Ishikawa (cell line): ENCODE measurements at regions not wholly inside any gene's neighbourhood (a gene's known extent, or its start where the extent isn't known, plus 50 kb on each side); places are given as distances from the start of the nearest gene placed in this dataset.

Source experiments
- CEBPB ChIP-seq: IDR thresholded peaks from 2 replicates; pipeline ENCODE4 v1.6.1; 2012
- CREB1 ChIP-seq: IDR thresholded peaks from 2 replicates; pipeline ENCODE4 v1.6.1; 2012; ENCODE audit warnings: low read depth
- EGR1 ChIP-seq: IDR thresholded peaks from 2 replicates; pipeline ENCODE4 v1.6.1; 2012
- EP300 ChIP-seq: IDR thresholded peaks from 2 replicates; pipeline ENCODE4 v1.6.1; 2012; ENCODE audit warnings: borderline replicate concordance
- FOXM1 ChIP-seq: IDR thresholded peaks from 2 replicates; pipeline ENCODE4 v1.6.1; 2012; ENCODE audit warnings: low read depth, borderline replicate concordance
- MAX ChIP-seq: IDR thresholded peaks from 2 replicates; pipeline ENCODE4 v1.6.1; 2012
- NFIC ChIP-seq: IDR thresholded peaks from 2 replicates; pipeline ENCODE4 v1.6.1; 2012
- RAD21 ChIP-seq: IDR thresholded peaks from 2 replicates; pipeline ENCODE4 v1.6.1; 2012; ENCODE audit warnings: low read depth
- REST ChIP-seq: IDR thresholded peaks from 2 replicates; pipeline ENCODE4 v1.6.1; 2012; ENCODE audit warnings: low read depth, mild to moderate bottlenecking
- TAF1 ChIP-seq: IDR thresholded peaks from 2 replicates; pipeline ENCODE4 v1.6.1; 2012; ENCODE audit warnings: low read depth, mild to moderate bottlenecking
- TCF12 ChIP-seq: IDR thresholded peaks from 2 replicates; pipeline ENCODE4 v1.6.1; 2012; ENCODE audit warnings: low read depth
- TEAD4 ChIP-seq: IDR thresholded peaks from 2 replicates; pipeline ENCODE4 v1.6.1; 2012
- YY1 ChIP-seq: IDR thresholded peaks from 2 replicates; pipeline ENCODE4 v1.6.1; 2012; ENCODE audit warnings: low read depth
- ZBTB7A ChIP-seq: IDR thresholded peaks from 2 replicates; pipeline ENCODE4 v1.6.1; 2012; ENCODE audit warnings: low read depth
- TF ChIP-seq, protein P1 (sequence below): IDR thresholded peaks from 2 replicates; pipeline ENCODE4 v1.6.1; 2012

DNA sequence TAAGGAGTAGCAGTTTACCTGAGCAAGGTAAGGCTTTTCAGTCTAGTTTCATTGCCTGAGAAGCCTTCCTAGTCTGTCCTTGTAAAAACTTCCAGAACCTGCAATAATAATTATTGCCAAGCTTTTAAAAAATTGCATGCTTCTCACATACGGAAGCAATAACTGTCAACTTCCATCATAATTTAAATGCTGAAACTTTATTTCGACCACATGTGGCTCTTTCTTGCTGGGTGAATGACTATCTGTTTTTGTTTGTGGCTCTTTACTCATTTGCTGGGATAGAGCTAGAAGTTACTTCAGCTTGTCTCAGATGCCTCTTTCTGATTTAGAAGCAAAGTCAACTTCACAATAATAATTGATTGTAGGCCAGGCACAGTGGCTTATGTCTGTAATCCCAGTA, 95.9 kb upstream of the COL21A1 start:
- TF ChIP-seq TAF1, result no peak
- no peak for TF ChIP-seq TEAD4
- TF ChIP-seq EP300, result no peak
- TF ChIP-seq NFIC, result no peak
- no peak for TF ChIP-seq ZBTB7A
- TF ChIP-seq YY1, result no peak
- no peak for TF ChIP-seq TCF12
- TF ChIP-seq EGR1, result no peak
- TF ChIP-seq, protein P1, sequence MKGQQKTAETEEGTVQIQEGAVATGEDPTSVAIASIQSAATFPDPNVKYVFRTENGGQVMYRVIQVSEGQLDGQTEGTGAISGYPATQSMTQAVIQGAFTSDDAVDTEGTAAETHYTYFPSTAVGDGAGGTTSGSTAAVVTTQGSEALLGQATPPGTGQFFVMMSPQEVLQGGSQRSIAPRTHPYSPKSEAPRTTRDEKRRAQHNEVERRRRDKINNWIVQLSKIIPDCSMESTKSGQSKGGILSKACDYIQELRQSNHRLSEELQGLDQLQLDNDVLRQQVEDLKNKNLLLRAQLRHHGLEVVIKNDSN, result no peak
- no peak for TF ChIP-seq MAX
- TF ChIP-seq FOXM1, result no peak
- TF ChIP-seq RAD21, result no peak
- no peak for TF ChIP-seq REST
- TF ChIP-seq CEBPB, result no peak
- no peak for TF ChIP-seq CREB1

GRCh38 chr6:56339524-56339923, 92.1 kb upstream of the COL21A1 start:
- TF ChIP-seq ZBTB7A (no peak), NFIC (no peak), MAX (no peak)

DNA sequence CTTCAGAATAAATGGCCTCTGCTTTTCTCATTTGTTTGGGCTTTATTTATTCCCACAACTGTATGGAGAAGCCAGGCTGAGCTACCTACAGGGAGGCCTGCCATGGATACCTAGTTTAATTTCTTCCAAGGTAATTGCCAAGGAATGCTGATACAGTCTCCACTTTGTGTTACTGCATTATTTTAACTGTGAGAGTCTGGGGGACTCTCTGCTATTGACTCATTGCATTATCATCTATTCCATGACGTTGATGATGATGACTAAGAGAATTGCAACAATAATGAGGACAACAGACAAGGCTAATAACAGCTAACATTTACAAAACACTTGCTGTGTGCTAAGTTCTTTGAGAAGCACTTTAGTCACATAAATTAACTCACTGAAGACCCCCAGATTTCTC, 88.3 kb upstream of the COL21A1 start:
- TF ChIP-seq EP300 (no peak), TEAD4 (no peak), REST (no peak), MAX (no peak), FOXM1 (no peak), RAD21 (no peak), CEBPB (no peak), TCF12 (no peak), TAF1 (no peak), NFIC (no peak), ZBTB7A (no peak), CREB1 (no peak), YY1 (no peak), EGR1 (no peak)
- TF ChIP-seq, protein P1, result no peak

- TF ChIP-seq FOXM1, result no peak
- no peak for TF ChIP-seq TAF1
- TF ChIP-seq TEAD4, result no peak
- TF ChIP-seq ZBTB7A, result no peak
- TF ChIP-seq REST, result no peak
- TF ChIP-seq NFIC, result no peak
- TF ChIP-seq EGR1, result no peak
- no peak for TF ChIP-seq CREB1
- no peak for TF ChIP-seq CEBPB
- TF ChIP-seq EP300, result no peak
- TF ChIP-seq RAD21, result no peak
- no peak for TF ChIP-seq MAX
- TF ChIP-seq TCF12, result no peak
- TF ChIP-seq, protein P1, result no peak
- no peak for TF ChIP-seq YY1
Measured at GRCh38 chr6:56334937-56335336, 87.6 kb upstream of the COL21A1 start.
